ENCODE measurements at regions not wholly inside any gene's neighbourhood (a gene's known extent, or its start where the extent isn't known, plus 50 kb on each side); places are given as distances from the start of the nearest gene placed in this dataset.

GRCh38 chr6:150539568-150539967 is 60.1 kb upstream of the PLEKHG1 start:
- peak; percentile 6 for DNase-seq

- no peak for DNase-seq
Measured at GRCh38 chr6:150541576-150541975, 58.1 kb upstream of the PLEKHG1 start.

- DNase-seq = no peak
Measured at GRCh38 chr6:150543178-150543577, 56.5 kb upstream of the PLEKHG1 start.

- no peak for DNase-seq
Measured at GRCh38 chr6:150544793-150545192, 54.9 kb upstream of the PLEKHG1 start.

- DNase-seq = no peak
Measured at GRCh38 chr6:150546457-150546856, 53.2 kb upstream of the PLEKHG1 start.

GRCh38 chr6:150547502-150548222 is 52.0 kb upstream of the PLEKHG1 start:
- DNase-seq = no peak

GRCh38 chr6:150548330-150548729 is 51.4 kb upstream of the PLEKHG1 start:
- DNase-seq = no peak

- no peak for DNase-seq
Measured at GRCh38 chr6:150549007-150549406, 50.7 kb upstream of the PLEKHG1 start.

GRCh38 chr6:150549674-150550101 is 50.0 kb upstream of the PLEKHG1 start:
- DNase-seq = no peak

Data from dermis blood vessel endothelial cell (primary cell).